ENCODE measurements at regions not wholly inside any gene's neighbourhood (a gene's known extent, or its start where the extent isn't known, plus 50 kb on each side); places are given as distances from the start of the nearest gene placed in this dataset.

DNA sequence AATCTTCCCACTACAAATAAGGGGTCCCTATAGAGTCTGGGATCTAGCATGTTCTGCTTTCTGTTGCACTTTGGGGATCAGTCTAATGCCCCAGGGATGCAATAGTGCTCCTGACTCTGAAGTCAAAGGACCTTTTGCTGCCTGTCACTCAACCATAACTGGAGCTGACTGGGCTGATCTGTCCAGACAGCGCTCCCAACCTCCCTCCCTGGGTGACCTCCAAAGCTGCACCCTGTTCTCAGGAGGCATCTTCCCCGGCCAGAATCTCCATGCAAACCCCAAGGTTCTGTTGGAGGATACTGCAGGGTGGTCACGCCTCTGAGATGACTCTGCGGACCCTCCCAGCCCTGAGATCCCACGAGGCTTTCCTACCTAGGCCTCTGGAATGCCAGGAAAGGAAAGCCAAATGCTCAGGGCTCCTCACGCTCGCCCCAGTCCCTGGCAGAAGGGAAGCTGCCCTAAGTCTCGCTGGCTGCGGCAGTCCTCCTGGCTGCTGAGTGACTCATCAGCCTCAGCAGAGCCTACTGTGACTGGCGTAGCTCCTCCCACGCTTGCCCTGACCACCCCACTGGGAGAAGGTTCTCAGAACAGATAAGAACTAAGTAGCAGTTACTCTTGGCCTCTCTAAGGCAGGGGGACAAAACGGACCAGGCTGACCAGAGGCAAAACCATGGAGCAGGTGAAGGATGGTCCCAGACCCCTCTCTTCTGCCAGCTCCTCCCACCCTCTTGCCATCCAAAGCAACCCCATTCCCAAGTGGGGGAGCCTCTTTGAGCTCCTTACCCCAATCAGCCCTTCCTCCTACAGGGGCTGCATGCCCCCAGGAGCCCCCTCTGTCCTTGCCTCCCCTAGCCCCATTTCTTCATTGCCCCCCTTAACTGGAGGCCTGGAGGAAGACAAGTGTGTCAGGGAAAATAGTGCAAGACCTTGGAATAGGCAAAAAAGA lies 124.1 kb upstream of the TNRC6C start (continued):
- TF ChIP-seq HMGN3 (IDR thresholded peaks at IDR 0.05; ENCODE audit: borderline replicate concordance, extremely low read depth, insufficient read length, low read depth, low read length) (peak; percentile 58), SAFB (IDR thresholded peaks at IDR 0.05; ENCODE audit: borderline replicate concordance, low read depth, low read length) (no peak), SUPT5H (IDR thresholded peaks at IDR 0.05) (no peak), NR3C1 (CRISPR knock-in tag; IDR thresholded peaks at IDR 0.05) (no peak), POLR2B (IDR thresholded peaks at IDR 0.05; ENCODE audit: low read depth, partially characterized antibody) (no peak), EP300 (IDR thresholded peaks at IDR 0.05; ENCODE audit: low read length) (peak; percentile 81), ZNF79 (CRISPR knock-in tag; IDR thresholded peaks at IDR 0.05; ENCODE audit: low read depth) (no peak), HMG20B (CRISPR knock-in tag; IDR thresholded peaks at IDR 0.05) (no peak), GTF2A2 (tag; IDR thresholded peaks at IDR 0.05) (no peak), ZNF324 (CRISPR knock-in tag; IDR thresholded peaks at IDR 0.05) (no peak), MEF2D (tag; conservative IDR thresholded peaks at IDR 0.05; ENCODE audit: low read depth) (no peak), CBX8 (IDR thresholded peaks at IDR 0.05; ENCODE audit: borderline replicate concordance, extremely low read depth, low read depth, low read length, poor library complexity, severe bottlenecking) (no peak), ZNF347 (CRISPR knock-in tag; IDR thresholded peaks at IDR 0.05; ENCODE audit: low read depth) (no peak), NFYB (IDR thresholded peaks at IDR 0.05; ENCODE audit: extremely low read depth, insufficient read length) (no peak), SIN3A (IDR thresholded peaks at IDR 0.05; ENCODE audit: borderline replicate concordance in 2 of 2, control insufficient read depth in 1 of 2, low read depth in 2 of 2, low read length in 2 of 2) (no peak), LARP7 (IDR thresholded peaks at IDR 0.05) (no peak)
- TF ChIP-seq, protein P1, sequence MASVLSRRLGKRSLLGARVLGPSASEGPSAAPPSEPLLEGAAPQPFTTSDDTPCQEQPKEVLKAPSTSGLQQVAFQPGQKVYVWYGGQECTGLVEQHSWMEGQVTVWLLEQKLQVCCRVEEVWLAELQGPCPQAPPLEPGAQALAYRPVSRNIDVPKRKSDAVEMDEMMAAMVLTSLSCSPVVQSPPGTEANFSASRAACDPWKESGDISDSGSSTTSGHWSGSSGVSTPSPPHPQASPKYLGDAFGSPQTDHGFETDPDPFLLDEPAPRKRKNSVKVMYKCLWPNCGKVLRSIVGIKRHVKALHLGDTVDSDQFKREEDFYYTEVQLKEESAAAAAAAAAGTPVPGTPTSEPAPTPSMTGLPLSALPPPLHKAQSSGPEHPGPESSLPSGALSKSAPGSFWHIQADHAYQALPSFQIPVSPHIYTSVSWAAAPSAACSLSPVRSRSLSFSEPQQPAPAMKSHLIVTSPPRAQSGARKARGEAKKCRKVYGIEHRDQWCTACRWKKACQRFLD (CRISPR knock-in tag; IDR thresholded peaks at IDR 0.05), result no peak; the same call in 1 of the 2 replicates
- TF ChIP-seq, protein P2, sequence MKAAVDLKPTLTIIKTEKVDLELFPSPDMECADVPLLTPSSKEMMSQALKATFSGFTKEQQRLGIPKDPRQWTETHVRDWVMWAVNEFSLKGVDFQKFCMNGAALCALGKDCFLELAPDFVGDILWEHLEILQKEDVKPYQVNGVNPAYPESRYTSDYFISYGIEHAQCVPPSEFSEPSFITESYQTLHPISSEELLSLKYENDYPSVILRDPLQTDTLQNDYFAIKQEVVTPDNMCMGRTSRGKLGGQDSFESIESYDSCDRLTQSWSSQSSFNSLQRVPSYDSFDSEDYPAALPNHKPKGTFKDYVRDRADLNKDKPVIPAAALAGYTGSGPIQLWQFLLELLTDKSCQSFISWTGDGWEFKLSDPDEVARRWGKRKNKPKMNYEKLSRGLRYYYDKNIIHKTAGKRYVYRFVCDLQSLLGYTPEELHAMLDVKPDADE (conservative IDR thresholded peaks at IDR 0.05; ENCODE audit: control insufficient read depth, low read depth, low read length), result 0 out of 2 replicates have a peak, but pooled peaks have one; percentile 39
- TF ChIP-seq, protein P3, sequence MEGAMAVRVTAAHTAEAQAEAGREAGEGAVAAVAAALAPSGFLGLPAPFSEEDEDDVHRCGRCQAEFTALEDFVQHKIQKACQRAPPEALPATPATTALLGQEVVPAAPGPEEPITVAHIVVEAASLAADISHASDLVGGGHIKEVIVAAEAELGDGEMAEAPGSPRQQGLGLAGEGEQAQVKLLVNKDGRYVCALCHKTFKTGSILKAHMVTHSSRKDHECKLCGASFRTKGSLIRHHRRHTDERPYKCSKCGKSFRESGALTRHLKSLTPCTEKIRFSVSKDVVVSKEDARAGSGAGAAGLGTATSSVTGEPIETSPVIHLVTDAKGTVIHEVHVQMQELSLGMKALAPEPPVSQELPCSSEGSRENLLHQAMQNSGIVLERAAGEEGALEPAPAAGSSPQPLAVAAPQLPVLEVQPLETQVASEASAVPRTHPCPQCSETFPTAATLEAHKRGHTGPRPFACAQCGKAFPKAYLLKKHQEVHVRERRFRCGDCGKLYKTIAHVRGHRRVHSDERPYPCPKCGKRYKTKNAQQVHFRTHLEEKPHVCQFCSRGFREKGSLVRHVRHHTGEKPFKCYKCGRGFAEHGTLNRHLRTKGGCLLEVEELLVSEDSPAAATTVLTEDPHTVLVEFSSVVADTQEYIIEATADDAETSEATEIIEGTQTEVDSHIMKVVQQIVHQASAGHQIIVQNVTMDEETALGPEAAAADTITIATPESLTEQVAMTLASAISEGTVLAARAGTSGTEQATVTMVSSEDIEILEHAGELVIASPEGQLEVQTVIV (CRISPR knock-in tag; IDR thresholded peaks at IDR 0.05; ENCODE audit: borderline replicate concordance), result no peak
- TF ChIP-seq, protein P4, sequence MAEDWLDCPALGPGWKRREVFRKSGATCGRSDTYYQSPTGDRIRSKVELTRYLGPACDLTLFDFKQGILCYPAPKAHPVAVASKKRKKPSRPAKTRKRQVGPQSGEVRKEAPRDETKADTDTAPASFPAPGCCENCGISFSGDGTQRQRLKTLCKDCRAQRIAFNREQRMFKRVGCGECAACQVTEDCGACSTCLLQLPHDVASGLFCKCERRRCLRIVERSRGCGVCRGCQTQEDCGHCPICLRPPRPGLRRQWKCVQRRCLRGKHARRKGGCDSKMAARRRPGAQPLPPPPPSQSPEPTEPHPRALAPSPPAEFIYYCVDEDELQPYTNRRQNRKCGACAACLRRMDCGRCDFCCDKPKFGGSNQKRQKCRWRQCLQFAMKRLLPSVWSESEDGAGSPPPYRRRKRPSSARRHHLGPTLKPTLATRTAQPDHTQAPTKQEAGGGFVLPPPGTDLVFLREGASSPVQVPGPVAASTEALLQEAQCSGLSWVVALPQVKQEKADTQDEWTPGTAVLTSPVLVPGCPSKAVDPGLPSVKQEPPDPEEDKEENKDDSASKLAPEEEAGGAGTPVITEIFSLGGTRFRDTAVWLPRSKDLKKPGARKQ (CRISPR knock-in tag; IDR thresholded peaks at IDR 0.05), result no peak
